HG03103 (cell line): ENCODE measurements at regions not wholly inside any gene's neighbourhood (a gene's known extent, or its start where the extent isn't known, plus 50 kb on each side); places are given as distances from the start of the nearest gene placed in this dataset.

Experiments
- ATAC-seq: cut with Tn5 transposase; IDR thresholded peaks from one replicate; pipeline ENCODE4 v1.9.1; 2021; ENCODE audit warnings: low read depth; ENCODE audit not compliant: unreplicated experiment

- ATAC-seq = no peak
Measured at GRCh38 chr15:85974742-85975141, 104.9 kb upstream of the AGBL1 start.

GRCh38 chr15:85976102-85976501 lies 103.6 kb upstream of the AGBL1 start:
- ATAC-seq = no peak

- ATAC-seq = no peak
Measured at GRCh38 chr15:85976986-85977385, 102.7 kb upstream of the AGBL1 start.

GRCh38 chr15:85977586-85977985 lies 102.1 kb upstream of the AGBL1 start:
- ATAC-seq = no peak

GRCh38 chr15:85979929-85980328 lies 99.7 kb upstream of the AGBL1 start:
- ATAC-seq = no peak

GRCh38 chr15:85980946-85981345 lies 98.7 kb upstream of the AGBL1 start:
- ATAC-seq = no peak

GRCh38 chr15:85984241-85984640 lies 95.4 kb upstream of the AGBL1 start:
- ATAC-seq = no peak

GRCh38 chr15:85986116-85986515 lies 93.6 kb upstream of the AGBL1 start:
- ATAC-seq = no peak

GRCh38 chr15:85986741-85987140 lies 92.9 kb upstream of the AGBL1 start:
- no peak for ATAC-seq

GRCh38 chr15:85988741-85989140 lies 90.9 kb upstream of the AGBL1 start:
- no peak for ATAC-seq

- ATAC-seq = no peak
Measured at GRCh38 chr15:85992224-85992623, 87.4 kb upstream of the AGBL1 start.

- ATAC-seq = no peak
Measured at GRCh38 chr15:85993116-85993515, 86.6 kb upstream of the AGBL1 start.

- ATAC-seq = no peak
Measured at GRCh38 chr15:85997618-85998017, 82.1 kb upstream of the AGBL1 start.

- no peak for ATAC-seq
Measured at GRCh38 chr15:85999658-86000057, 80.0 kb upstream of the AGBL1 start.

- no peak for ATAC-seq
Measured at GRCh38 chr15:86001200-86001599, 78.5 kb upstream of the AGBL1 start.

- no peak for ATAC-seq
Measured at GRCh38 chr15:86002444-86002843, 77.2 kb upstream of the AGBL1 start.

- no peak for ATAC-seq
Measured at GRCh38 chr15:86004061-86004460, 75.6 kb upstream of the AGBL1 start.

GRCh38 chr15:86006546-86006945 lies 73.1 kb upstream of the AGBL1 start:
- ATAC-seq = no peak

- ATAC-seq = no peak
Measured at GRCh38 chr15:86009727-86010126, 69.9 kb upstream of the AGBL1 start.

GRCh38 chr15:86010398-86010797 lies 69.3 kb upstream of the AGBL1 start:
- no peak for ATAC-seq

- ATAC-seq = no peak
Measured at GRCh38 chr15:86010891-86011290, 68.8 kb upstream of the AGBL1 start.

GRCh38 chr15:86014016-86014415 lies 65.7 kb upstream of the AGBL1 start:
- no peak for ATAC-seq

- no peak for ATAC-seq
Measured at GRCh38 chr15:86016750-86017149, 62.9 kb upstream of the AGBL1 start.
